K562 (cell line): ENCODE measurements at regions not wholly inside any gene's neighbourhood (a gene's known extent, or its start where the extent isn't known, plus 50 kb on each side); places are given as distances from the start of the nearest gene placed in this dataset.

ENCODE experiments used
- ATAC-seq: fragments of 200-7000 bp; cut with Tn5 transposase; 3 replicates; pipeline ENCODE4 v1.9.1; 2020; ENCODE audit warnings: moderate library complexity
- BruUV-seq: library from RNA; stranded (reverse); fragments of 400-500 nt; replicated peaks from 2 replicates; lab custom pipeline; 2021; lab: Mats Ljungman, UMichigan
- CTCF ChIA-PET: fragments of 300-600 bp; formaldehyde crosslinking; extraction: SDS; loops from one replicate; lab custom pipeline; 2021; ENCODE audit warnings: low intra/inter-chr PET ratio; lab: Yijun Ruan, JAX
- POLR2A ChIA-PET: fragments of 300-600, 350-650 bp; sonication (Branson Sonifier 250); formaldehyde crosslinking; extraction: SDS; loops from one replicate; lab custom pipeline; 2021; ENCODE audit warnings: antibody characterized with exemption, inconsistent platforms; lab: Yijun Ruan, JAX
- DNase-seq, 4 experiments: peaks; one replicate each; pipeline versions ENCODE4 v3.0.0 to v3.0.0-alpha.2; 2011 to 2018; ENCODE audit warnings: low spot score in 3 of 4, mixed read lengths in 3 of 4; ENCODE audit errors: extremely low read depth in 1 of 4
- FAIRE-seq: peaks from 2 replicates; lab custom pipeline; 2011; peaks lifted over from hg19 to GRCh38; lab: Jason Lieb, UNC
- H2AFZ ChIP-seq: 2 replicates; pipeline ENCODE4 v1.6.0; 2011; ENCODE audit warnings: low read depth, low read length, control low read depth, inconsistent platforms
- H3K27ac ChIP-seq: fragments of 200-600 bp; 3 replicates; pipeline ENCODE4 v1.8.0; 2011; ENCODE audit warnings: low read depth, mild to moderate bottlenecking, control low read depth, inconsistent platforms, low read length, moderate library complexity, mixed read lengths; ENCODE audit errors: extremely low read depth
- H3K27me3 ChIP-seq, 2 experiments: fragments of 300-600 bp in 1 of 2; 2 replicates in 1 of 2; 3 replicates in 1 of 2; pipeline versions ENCODE4 v1.6.0 to v1.8.0; 2011; ENCODE audit warnings: inconsistent platforms in 2 of 2, low read length in 2 of 2, mild to moderate bottlenecking in 1 of 2, mixed read lengths in 1 of 2, moderate library complexity in 1 of 2; ENCODE audit not compliant: control insufficient read depth in 2 of 2, insufficient read depth in 2 of 2
- H3K36me3 ChIP-seq: fragments of 300-600 bp; 3 replicates; pipeline ENCODE4 v1.8.0; 2011; ENCODE audit warnings: mild to moderate bottlenecking, low read length, inconsistent platforms; ENCODE audit not compliant: control insufficient read depth, insufficient read depth
- H3K4me1 ChIP-seq, 2 experiments: fragments of 200-600 bp in 1 of 2; replicated peaks in 1 of 2; 2 replicates in 1 of 2; 3 replicates in 1 of 2; pipeline versions ENCODE4 v1.5.1 to v1.8.0; 2011; ENCODE audit warnings: inconsistent platforms in 2 of 2, low read length in 2 of 2, mild to moderate bottlenecking in 1 of 2, mixed read lengths in 1 of 2, moderate library complexity in 1 of 2; ENCODE audit not compliant: control insufficient read depth in 2 of 2, insufficient read depth in 2 of 2
- H3K4me2 ChIP-seq: 2 replicates; pipeline ENCODE4 v1.6.1; 2011; ENCODE audit warnings: low read length, control low read depth, inconsistent platforms, mixed read lengths; ENCODE audit not compliant: insufficient read depth
- H3K4me3 ChIP-seq: fragments of 200-600 bp; sonication (generic), shearing (Covaris generic); 2 replicates; pipeline ENCODE4 v1.5.1; 2016; ENCODE audit warnings: control low read depth, inconsistent platforms
- H3K79me2 ChIP-seq: fragments of 200-600 bp; 3 replicates; pipeline ENCODE4 v1.8.0; 2011; ENCODE audit warnings: low read length, inconsistent platforms; ENCODE audit not compliant: control insufficient read depth, insufficient read depth
- H3K9ac ChIP-seq, 2 experiments: 2 replicates each; pipeline versions ENCODE4 v1.6.0 to v1.6.1; 2011; ENCODE audit warnings: low read depth in 2 of 2, low read length in 2 of 2, control low read depth in 1 of 2, inconsistent platforms in 1 of 2, mild to moderate bottlenecking in 1 of 2, mixed read lengths in 1 of 2; ENCODE audit not compliant: insufficient read depth in 1 of 2
- H3K9me1 ChIP-seq: one replicate; pipeline ENCODE4 v1.6.0; 2011; ENCODE audit warnings: inconsistent platforms, mild to moderate bottlenecking, low read length, moderate library complexity; ENCODE audit not compliant: control insufficient read depth, insufficient read depth
- H3K9me3 ChIP-seq: replicated peaks from 2 replicates; pipeline ENCODE4 v1.5.1; 2011; ENCODE audit warnings: low read depth, low read length, inconsistent platforms; ENCODE audit not compliant: control insufficient read depth, insufficient read depth
- H4K20me1 ChIP-seq: replicated peaks from 2 replicates; pipeline ENCODE4 v1.6.1; 2011; ENCODE audit warnings: low read length, inconsistent platforms, mixed read lengths; ENCODE audit not compliant: control insufficient read depth, insufficient read depth
- ARID3A ChIP-seq: IDR thresholded peaks from 2 replicates; pipeline ENCODE4 v1.6.1; 2012; ENCODE audit warnings: low read depth, low read length, improper control_type of control experiment, borderline replicate concordance
- CREB3 ChIP-seq: fragments of 450-650 bp; conservative IDR thresholded peaks from 2 replicates; pipeline ENCODE4 v1.6.1; 2016; ENCODE audit warnings: missing genetic modification characterization, low read depth, mild to moderate bottlenecking, missing compliant biosample characterization, moderate library complexity
- RNF219 ChIP-seq: fragments of 250-450 bp; sonication (Bioruptor Pico); IDR thresholded peaks from 2 replicates; pipeline ENCODE4 v1.5.0; 2022; ENCODE audit warnings: mild to moderate bottlenecking
- SNAPC5 ChIP-seq: fragments of 250-450 bp; sonication (Bioruptor Pico); IDR thresholded peaks from 2 replicates; pipeline ENCODE4 v1.8.0; 2021; ENCODE audit warnings: moderate library complexity, mild to moderate bottlenecking, inconsistent platforms
- ZNF263 ChIP-seq: sonication (generic); formaldehyde crosslinking; IDR thresholded peaks from 2 replicates; pipeline ENCODE4 v1.8.0; 2022; ENCODE audit warnings: mild to moderate bottlenecking, missing genetic modification reagents, borderline replicate concordance
- WGBS: fragments of 100-300 bp; shearing (Covaris generic); methylation state at CpG from one replicate; pipeline ENCODE4 v1.1.6; 2016; ENCODE audit warnings: low coverage, mixed read lengths; ENCODE audit not compliant: insufficient coverage; ENCODE audit errors: missing lambda C conversion rate; 5-methylcytosine and 5-hydroxymethylcytosine counted together
- in situ Hi-C: fragments of 300-500 bp; cut with MboI; formaldehyde crosslinking; loops from 4 replicates; pipeline ENCODE4 v1.15.0; 2018; ENCODE audit warnings: inconsistent platforms, mixed read lengths
- intact Hi-C: fragments of 100-400 bp; cut with micrococcal nuclease; formaldehyde crosslinking; loops from 2 replicates; pipeline ENCODE4 v1.14.2; 2022

GRCh38 chr13:111575719-111576118 lies 255.3 kb downstream of the TEX29 start:
- no peak for TF ChIP-seq ZNF263
- H2AFZ ChIP-seq, result no peak overlapping the region
- no peak for FAIRE-seq
- ChIA-PET POLR2A (no interaction called here), CTCF (no interaction called here)
- no peak overlapping the region for H3K4me2 ChIP-seq
- BruUV-seq, result no TSS peak
- intact Hi-C loops, result no loop called here
- H3K9me3 ChIP-seq, result peaks cover 2% of the 10 kb centered on the region; the same call in 1 of the 2 replicates
- no peaks in the 10 kb centered on the region for H4K20me1 ChIP-seq
- H3K4me3 ChIP-seq, result no peak overlapping the region
- no peak overlapping the region for H3K27ac ChIP-seq
- DNase-seq, result no peak
- H3K9me1 ChIP-seq, result no peaks in the 10 kb centered on the region
- WGBS, result 5% methylated on average over 5 of the region's 5 CpGs
- in situ Hi-C loops, result no loop called here
- no peaks in the 10 kb centered on the region for H3K36me3 ChIP-seq
- no peaks in the 10 kb centered on the region for H3K79me2 ChIP-seq
- no peaks in the 10 kb centered on the region for H3K4me1 ChIP-seq
- H3K9ac ChIP-seq, result no peak overlapping the region
- 0 out of 5 replicates have a peak, but pooled peaks cover 0 to 6% of the 10 kb centered on the region in 2 experiments for H3K27me3 ChIP-seq
- no peak for ATAC-seq

GRCh38 chr13:111577208-111577828 lies 256.9 kb downstream of the TEX29 start:
- BruUV-seq, result no TSS peak
- in situ Hi-C loops, result no loop called here
- Histone ChIP-seq H3K4me2 (no peak overlapping the region), H3K27ac (no peak overlapping the region), H4K20me1 (no peaks in the 10 kb centered on the region), H3K9me3 (peaks cover 2% of the 10 kb centered on the region; the same call in 1 of the 2 replicates), H3K9ac (no peak overlapping the region), H2AFZ (no peak overlapping the region), H3K36me3 (no peaks in the 10 kb centered on the region), H3K4me1 (no peaks in the 10 kb centered on the region), H3K9me1 (no peaks in the 10 kb centered on the region), H3K79me2 (no peaks in the 10 kb centered on the region), H3K4me3 (no peak overlapping the region), H3K27me3 (0 out of 5 replicates have a peak, but pooled peaks cover 0 to 6% of the 10 kb centered on the region in 2 experiments)
- under 1% methylated on average over 9 of the region's 9 CpGs for WGBS
- ChIA-PET CTCF (no interaction called here), POLR2A (no interaction called here)
- no peak for DNase-seq
- intact Hi-C loops, result no loop called here
- no peak for ATAC-seq
- TF ChIP-seq CREB3 (tag), result no peak
- no peak for TF ChIP-seq RNF219
- TF ChIP-seq SNAPC5 (CRISPR knock-in tag), result no peak
- no peak for TF ChIP-seq ARID3A
- FAIRE-seq, result no peak
